Stomach (tissue), 8 donors: ENCODE measurements at regions not wholly inside any gene's neighbourhood (a gene's known extent, or its start where the extent isn't known, plus 50 kb on each side); places are given as distances from the start of the nearest gene placed in this dataset.
"Not testable (repeated sequence)": the region's sequence is repeated elsewhere in the genome, so short reads cannot be mapped to it uniquely, and the experiment has no call there.

Experiments used
- DNase-seq, 2 donors: peaks; one replicate each; pipeline versions ENCODE4 v3.0.0 to v3.0.0-alpha.2; 2013 to 2019
- H3K27ac ChIP-seq, 5 donors: fragments of 200-600 bp in 4 of 5; sonication (generic) in 4 of 5; one replicate each; pipeline ENCODE4 v1.5.1; 2013 to 2019; ENCODE audit warnings: mild to moderate bottlenecking in 1 of 5, moderate library complexity in 1 of 5
- H3K27me3 ChIP-seq, 3 donors: fragments of 200-600 bp; sonication (generic); one replicate each; pipeline ENCODE4 v1.5.1; 2017 to 2019; ENCODE audit warnings: mixed run types in 1 of 3
- H3K36me3 ChIP-seq, 4 donors: fragments of 200-600 bp; sonication (generic); 1 replicate in 3 of 4; 2 replicates in 1 of 4; pipeline ENCODE4 v1.5.1; 2016 to 2019
- H3K4me1 ChIP-seq, 4 donors: fragments of 200-600 bp; sonication (generic); one replicate each; pipeline ENCODE4 v1.5.1; 2016 to 2019
- H3K4me3 ChIP-seq, 4 donors: fragments of 200-600 bp; sonication (generic) in 3 of 4; one replicate each; pipeline ENCODE4 v1.5.1; 2016 to 2019; ENCODE audit warnings: mild to moderate bottlenecking in 1 of 4
- H3K9me3 ChIP-seq, 4 donors: fragments of 200-600 bp; sonication (generic); one replicate each; pipeline ENCODE4 v1.5.1; 2016 to 2019
- CTCF ChIP-seq, 7 experiments: fragments of 450-650 bp in 4 of 7; fragments of 200-600 bp in 3 of 7; sonication (generic) in 3 of 7; IDR thresholded peaks; one replicate each; pipeline ENCODE4 v1.5.1; 2016 to 2019; ENCODE audit warnings: antibody characterized with exemption in 7 of 7, control low read depth in 2 of 7, mild to moderate bottlenecking in 1 of 7
- EP300 ChIP-seq: sonication (generic); formaldehyde crosslinking; IDR thresholded peaks from one replicate; pipeline ENCODE4 v1.6.1; 2017; ENCODE audit warnings: antibody characterized with exemption
- POLR2A ChIP-seq, 4 donors: fragments of 450-650 bp; IDR thresholded peaks; one replicate each; pipeline ENCODE4 v1.6.1; 2016; ENCODE audit warnings: antibody characterized with exemption in 4 of 4, control low read depth in 2 of 4, mild to moderate bottlenecking in 1 of 4, moderate library complexity in 1 of 4
- POLR2AphosphoS5 ChIP-seq, 3 donors: sonication (generic); formaldehyde crosslinking; IDR thresholded peaks; one replicate each; pipeline ENCODE4 v1.6.1; 2016; ENCODE audit warnings: antibody characterized with exemption in 3 of 3
- WGBS, 5 donors: extraction: QIAGEN DNeasy Blood & Tissue Kit in 3 of 5; methylation state at CpG; one replicate each; pipeline versions ENCODE4 v1.1.5 to v1.1.7; 2013 to 2018; 5-methylcytosine and 5-hydroxymethylcytosine counted together
- intact Hi-C: fragments of 100-400 bp; cut with DNase I; formaldehyde crosslinking; loops from one replicate; pipeline ENCODE4 v1.15.1; 2023; ENCODE audit warnings: low total_unique reads
- donor health status: healthy with polysubstance abuse.
- donor health status: Bipolar disorder and iron deficiency.
- donor health status: healthy.

GRCh38 chr5:71790433-71790832 is 71.4 kb downstream of the CARTPT start:
- Histone ChIP-seq H3K9me3 (peaks cover 6 to 23% (median 18%) of the 10 kb centered on the region in 4 donors), H3K27me3 (peaks cover 0 to 7% (median 3%) of the 10 kb centered on the region in 3 donors), H3K27ac (no peak overlapping the region), H3K36me3 (no peaks in the 10 kb centered on the region), H3K4me3 (no peak overlapping the region), H3K4me1 (no peaks in the 10 kb centered on the region)
- intact Hi-C loops = no loop called here
- TF ChIP-seq POLR2A (IDR thresholded peaks at IDR 0.05) (no peak), EP300 (no peak), POLR2AphosphoS5 (IDR thresholded peaks at IDR 0.05) (no peak), CTCF (IDR thresholded peaks at IDR 0.05) (no peak)
- 38 to 64% (median 58%) methylated on average over 6 to 7 of the region's 7 CpGs for WGBS, 5 donors
- DNase-seq = no peak

GRCh38 chr5:71792041-71792440 is 73.0 kb downstream of the CARTPT start:
- H3K27ac ChIP-seq, H3K36me3 ChIP-seq, H3K4me3 ChIP-seq, DNase-seq, H3K27me3 ChIP-seq, H3K4me1 ChIP-seq, intact Hi-C loops: not testable (repeated sequence)
- H3K9me3 ChIP-seq = peaks cover 6 to 23% (median 18%) of the 10 kb centered on the region in 4 donors
- WGBS, 5 donors = 75 to 95% (median 88%) methylated on average over 2 of the region's 2 CpGs

GRCh38 chr5:71794061-71794695 is 75.1 kb downstream of the CARTPT start:
- H3K36me3 ChIP-seq = no peaks in the 10 kb centered on the region
- H3K27me3 ChIP-seq = peaks cover 0 to 7% (median 3%) of the 10 kb centered on the region in 3 donors
- H3K27ac ChIP-seq = no peak overlapping the region
- no peaks in the 10 kb centered on the region for H3K4me1 ChIP-seq
- 90 to 97% (median 91%) methylated on average over 10 to 37 of the region's 37 CpGs for WGBS, 5 donors
- TF ChIP-seq EP300 (no peak), POLR2A (IDR thresholded peaks at IDR 0.05) (no peak), CTCF (IDR thresholded peaks at IDR 0.05) (no peak), POLR2AphosphoS5 (IDR thresholded peaks at IDR 0.05) (no peak)
- intact Hi-C loops = no loop called here
- no peak for DNase-seq
- H3K4me3 ChIP-seq = no peak overlapping the region
- peaks cover 9 to 28% (median 18%) of the 10 kb centered on the region in 4 donors for H3K9me3 ChIP-seq

GRCh38 chr5:71802673-71803072 is 83.6 kb downstream of the CARTPT start:
- H3K4me1 ChIP-seq = no peaks in the 10 kb centered on the region
- intact Hi-C loops = no loop called here
- WGBS, 5 donors = 50 to 62% (median 55%) methylated on average over 4 of the region's 4 CpGs
- TF ChIP-seq CTCF (IDR thresholded peaks at IDR 0.05) = no peak
- TF ChIP-seq POLR2AphosphoS5 (IDR thresholded peaks at IDR 0.05) = no peak
- TF ChIP-seq POLR2A (IDR thresholded peaks at IDR 0.05) = no peak
- no peak for TF ChIP-seq EP300
- no peaks in the 10 kb centered on the region for H3K27me3 ChIP-seq
- no peak overlapping the region for H3K4me3 ChIP-seq
- no peak for DNase-seq
- no peaks in the 10 kb centered on the region for H3K36me3 ChIP-seq
- H3K27ac ChIP-seq = no peak overlapping the region
- peaks cover 0 to 4% (median 2%) of the 10 kb centered on the region in 4 donors for H3K9me3 ChIP-seq

- no peaks in the 10 kb centered on the region for H3K4me1 ChIP-seq
- H3K36me3 ChIP-seq = no peaks in the 10 kb centered on the region
- H3K27me3 ChIP-seq = no peaks in the 10 kb centered on the region
- intact Hi-C loops = no loop called here
- no peak overlapping the region for H3K4me3 ChIP-seq
- no peak for DNase-seq
- 88 to 97% (median 92%) methylated on average over 1 of the region's 1 CpG for WGBS, 5 donors
- no peaks in the 10 kb centered on the region for H3K9me3 ChIP-seq
- no peak overlapping the region for H3K27ac ChIP-seq
- TF ChIP-seq CTCF (IDR thresholded peaks at IDR 0.05) (no peak), POLR2A (IDR thresholded peaks at IDR 0.05) (no peak)
These were observed 87.6 kb downstream of the CARTPT start for GRCh38 chr5:71806711-71807110.
